ENCODE measurements at regions not wholly inside any gene's neighbourhood (a gene's known extent, or its start where the extent isn't known, plus 50 kb on each side); places are given as distances from the start of the nearest gene placed in this dataset.

DNA sequence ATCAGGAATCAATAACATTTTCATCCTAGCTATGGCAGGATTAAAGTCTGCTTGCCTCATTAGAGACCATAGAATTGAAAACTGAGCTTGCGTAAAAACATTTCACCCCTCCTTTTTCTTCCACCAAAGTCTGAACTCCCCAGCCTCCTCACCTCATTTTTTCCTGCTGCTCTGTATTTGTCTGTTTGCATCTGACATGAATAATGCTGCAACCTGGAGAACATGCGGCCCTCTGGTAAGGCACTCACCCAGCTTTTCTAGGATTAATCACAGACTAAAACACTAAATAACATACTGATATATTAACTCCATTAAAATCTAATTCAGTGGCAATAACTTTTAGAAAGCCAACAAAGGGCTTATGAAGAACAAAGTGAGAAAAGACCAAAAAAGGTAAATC lies 677.7 kb upstream of the NRSN1 start:
- H3K4me1 ChIP-seq, result peaks cover 0 to 20% (median 16%) of the 10 kb centered on the region in 4 donors
- TF ChIP-seq, protein P1, sequence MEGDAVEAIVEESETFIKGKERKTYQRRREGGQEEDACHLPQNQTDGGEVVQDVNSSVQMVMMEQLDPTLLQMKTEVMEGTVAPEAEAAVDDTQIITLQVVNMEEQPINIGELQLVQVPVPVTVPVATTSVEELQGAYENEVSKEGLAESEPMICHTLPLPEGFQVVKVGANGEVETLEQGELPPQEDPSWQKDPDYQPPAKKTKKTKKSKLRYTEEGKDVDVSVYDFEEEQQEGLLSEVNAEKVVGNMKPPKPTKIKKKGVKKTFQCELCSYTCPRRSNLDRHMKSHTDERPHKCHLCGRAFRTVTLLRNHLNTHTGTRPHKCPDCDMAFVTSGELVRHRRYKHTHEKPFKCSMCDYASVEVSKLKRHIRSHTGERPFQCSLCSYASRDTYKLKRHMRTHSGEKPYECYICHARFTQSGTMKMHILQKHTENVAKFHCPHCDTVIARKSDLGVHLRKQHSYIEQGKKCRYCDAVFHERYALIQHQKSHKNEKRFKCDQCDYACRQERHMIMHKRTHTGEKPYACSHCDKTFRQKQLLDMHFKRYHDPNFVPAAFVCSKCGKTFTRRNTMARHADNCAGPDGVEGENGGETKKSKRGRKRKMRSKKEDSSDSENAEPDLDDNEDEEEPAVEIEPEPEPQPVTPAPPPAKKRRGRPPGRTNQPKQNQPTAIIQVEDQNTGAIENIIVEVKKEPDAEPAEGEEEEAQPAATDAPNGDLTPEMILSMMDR (IDR thresholded peaks at IDR 0.05), result no peak
- TF ChIP-seq POLR2AphosphoS5 (IDR thresholded peaks at IDR 0.05), result no peak
- TF ChIP-seq EP300 (IDR thresholded peaks at IDR 0.05), result no peak
- TF ChIP-seq POLR2A (IDR thresholded peaks at IDR 0.05), result no peak
- H3K9me3 ChIP-seq, result no peaks in the 10 kb centered on the region
- WGBS, 2 donors, result 91 to 98% methylated on average over 2 of the region's 2 CpGs
- H3K36me3 ChIP-seq, result no peaks in the 10 kb centered on the region
- H3K27me3 ChIP-seq, result no peaks in the 10 kb centered on the region
- no peak overlapping the region for H3K4me3 ChIP-seq
- intact Hi-C loops (cut with DNase I), result no loop called here
- no peak for DNase-seq
- H3K27ac ChIP-seq, result no peak overlapping the region

DNA sequence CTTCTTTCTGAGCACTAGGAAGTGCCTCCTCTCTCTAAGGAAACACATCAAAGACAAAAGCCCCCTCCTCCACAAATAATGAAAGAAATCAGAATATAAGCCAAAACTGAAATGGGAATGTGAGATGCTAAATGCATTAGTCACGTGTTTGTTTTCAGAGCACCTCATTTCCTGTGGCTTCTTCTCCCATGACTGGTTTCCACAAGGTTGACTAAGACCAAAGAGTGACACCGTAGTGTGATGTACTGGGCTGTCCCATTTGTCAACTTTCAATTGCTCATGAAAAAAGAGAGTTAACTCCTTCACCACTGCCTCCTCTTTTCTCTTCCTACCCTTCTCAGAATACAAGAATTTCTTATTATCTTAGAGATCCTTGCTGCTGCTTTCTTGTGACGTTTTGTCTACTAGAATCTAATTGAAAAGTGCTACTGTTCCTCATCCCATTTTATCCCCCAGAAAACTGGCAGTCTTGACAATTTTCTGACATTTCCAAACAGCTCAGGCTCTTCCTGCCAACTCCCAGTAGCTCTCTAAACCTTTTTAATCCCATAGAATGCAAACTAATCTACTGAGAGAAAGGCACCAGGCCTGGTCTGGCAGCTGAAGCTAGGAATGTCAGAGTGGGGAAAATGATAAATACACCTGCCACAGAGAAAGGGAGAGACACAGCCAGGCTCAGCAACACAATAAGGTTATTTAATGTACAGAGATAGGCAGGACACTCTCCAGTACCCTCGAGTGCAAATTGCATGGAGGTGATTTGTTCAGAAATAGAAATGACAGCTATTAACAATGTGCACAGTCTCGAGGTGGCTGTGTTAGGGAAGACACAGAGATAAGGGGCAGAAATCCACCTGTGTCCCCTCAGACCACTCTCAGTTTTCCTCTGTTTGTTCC lies 671.7 kb upstream of the NRSN1 start:
- H3K27me3 ChIP-seq, result no peaks in the 10 kb centered on the region
- H3K27ac ChIP-seq, result no peak overlapping the region
- H3K4me3 ChIP-seq, result no peak overlapping the region
- H3K4me1 ChIP-seq, result no peaks in the 10 kb centered on the region
- no peaks in the 10 kb centered on the region for H3K9me3 ChIP-seq
- no peak for DNase-seq
- whole genome bisulfite sequencing, 2 donors, result 47 to 60% methylated on average over 5 of the region's 5 CpGs
- intact Hi-C loops (cut with DNase I), result no loop called here
- no peaks in the 10 kb centered on the region for H3K36me3 ChIP-seq
- TF ChIP-seq POLR2A (IDR thresholded peaks at IDR 0.05) (no peak), POLR2AphosphoS5 (IDR thresholded peaks at IDR 0.05) (no peak), EP300 (IDR thresholded peaks at IDR 0.05) (no peak)
- TF ChIP-seq, protein P1 (IDR thresholded peaks at IDR 0.05), result no peak

DNA sequence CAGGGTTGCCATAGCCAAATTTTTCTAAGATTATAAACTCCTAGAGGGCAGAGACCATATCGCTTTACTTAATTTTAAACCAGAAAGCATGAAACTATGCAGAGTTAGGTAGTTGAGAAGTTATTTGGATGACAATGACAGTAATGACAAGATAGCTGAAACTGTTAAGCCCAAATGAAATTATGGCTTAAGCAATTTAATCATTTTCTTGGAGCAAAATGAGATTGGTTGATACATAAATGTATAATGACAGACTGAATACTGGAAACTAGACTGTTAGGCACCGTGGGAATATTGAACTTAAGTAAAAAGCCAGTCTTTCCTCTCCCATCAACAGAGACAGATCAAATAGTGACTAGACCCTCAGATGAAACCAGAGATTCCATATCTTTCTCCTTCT lies 670.3 kb upstream of the NRSN1 start:
- H3K27me3 ChIP-seq, result no peaks in the 10 kb centered on the region
- no peaks in the 10 kb centered on the region for H3K9me3 ChIP-seq
- H3K4me3 ChIP-seq, result no peak overlapping the region
- no peak overlapping the region for H3K27ac ChIP-seq
- no peaks in the 10 kb centered on the region for H3K36me3 ChIP-seq
- TF ChIP-seq EP300 (IDR thresholded peaks at IDR 0.05), result no peak
- TF ChIP-seq POLR2AphosphoS5 (IDR thresholded peaks at IDR 0.05), result no peak
- TF ChIP-seq POLR2A (IDR thresholded peaks at IDR 0.05), result no peak
- 85 to 86% methylated on average over 2 of the region's 2 CpGs for WGBS, 2 donors
- DNase-seq, result no peak
- intact Hi-C loops (cut with DNase I), result no loop called here
- no peaks in the 10 kb centered on the region for H3K4me1 ChIP-seq

DNA sequence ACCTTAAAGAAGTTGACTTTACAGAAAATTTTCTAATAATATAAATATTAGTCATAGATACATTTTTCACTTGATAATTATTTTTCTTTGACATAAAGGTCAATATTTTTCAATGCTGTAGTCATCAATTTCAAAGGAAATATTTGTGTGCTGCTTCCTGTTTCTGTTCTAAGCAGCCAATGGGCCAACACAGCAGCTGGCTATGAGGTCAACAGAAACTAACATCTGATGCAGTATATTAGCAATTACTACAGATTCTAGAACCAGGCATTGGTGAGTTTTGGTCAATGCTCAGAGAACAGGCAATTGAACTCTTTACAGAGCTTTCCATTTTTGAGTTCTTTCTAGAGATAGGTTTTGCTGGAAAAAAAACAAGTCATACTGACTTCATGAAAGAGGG lies 669.6 kb upstream of the NRSN1 start:
- no peak overlapping the region for H3K27ac ChIP-seq
- TF ChIP-seq, protein P1 (IDR thresholded peaks at IDR 0.05), result no peak
- TF ChIP-seq EP300 (IDR thresholded peaks at IDR 0.05), result no peak
- no peak for TF ChIP-seq POLR2AphosphoS5 (IDR thresholded peaks at IDR 0.05)
- H3K4me1 ChIP-seq, result no peaks in the 10 kb centered on the region
- no peak overlapping the region for H3K4me3 ChIP-seq
- no peaks in the 10 kb centered on the region for H3K36me3 ChIP-seq
- DNase-seq, result no peak
- H3K27me3 ChIP-seq, result no peaks in the 10 kb centered on the region
- intact Hi-C loops (cut with DNase I), result no loop called here
- no peaks in the 10 kb centered on the region for H3K9me3 ChIP-seq

DNA sequence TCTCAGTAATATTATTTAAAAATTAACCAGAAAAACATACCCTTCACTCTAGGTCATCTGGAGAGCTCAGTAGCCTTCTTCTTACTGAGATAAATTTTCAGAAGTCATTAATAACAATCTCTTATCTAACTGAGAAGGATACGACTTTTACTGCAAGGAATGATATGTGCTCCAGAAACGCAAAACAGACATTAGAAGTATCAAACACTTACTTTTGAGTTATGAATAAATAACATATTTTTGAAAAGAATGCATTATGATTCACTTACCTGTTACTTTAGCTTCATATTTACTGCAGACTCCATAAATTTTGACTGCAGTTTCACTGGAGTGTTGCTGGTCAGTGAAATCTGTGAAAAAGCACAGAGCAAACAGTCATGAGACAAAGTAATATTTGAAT lies 668.7 kb upstream of the NRSN1 start:
- intact Hi-C loops (cut with DNase I), result no loop called here
- Histone ChIP-seq H3K27me3 (no peaks in the 10 kb centered on the region), H3K36me3 (no peaks in the 10 kb centered on the region), H3K9me3 (no peaks in the 10 kb centered on the region), H3K27ac (no peak overlapping the region), H3K4me1 (no peaks in the 10 kb centered on the region), H3K4me3 (no peak overlapping the region)
- TF ChIP-seq POLR2A (IDR thresholded peaks at IDR 0.05) (no peak), EP300 (IDR thresholded peaks at IDR 0.05) (no peak), POLR2AphosphoS5 (IDR thresholded peaks at IDR 0.05) (no peak)
- TF ChIP-seq, protein P1 (IDR thresholded peaks at IDR 0.05), result no peak
- 53 to 86% methylated on average over 2 of the region's 2 CpGs for WGBS, 2 donors
- no peak for DNase-seq

Measured in sigmoid colon (tissue), 6 donors.